ENCODE measurements at regions not wholly inside any gene's neighbourhood (a gene's known extent, or its start where the extent isn't known, plus 50 kb on each side); places are given as distances from the start of the nearest gene placed in this dataset.

- TF ChIP-seq CTCF (IDR thresholded peaks at IDR 0.05 in 8 of 11, conservative IDR thresholded peaks at IDR 0.05 in 3 of 11) (no peak), POLR2AphosphoS5 (IDR thresholded peaks at IDR 0.05) (no peak), POLR2A (IDR thresholded peaks at IDR 0.05) (no peak)
Measured at GRCh38 chr2:11017921-11018320, 106.2 kb downstream of the KCNF1 start.
